Cardiac fibroblast (primary cell): ENCODE measurements at regions not wholly inside any gene's neighbourhood (a gene's known extent, or its start where the extent isn't known, plus 50 kb on each side); places are given as distances from the start of the nearest gene placed in this dataset.

ENCODE experiments used
- DNase-seq, 2 donors: peaks; one replicate each; pipeline versions ENCODE4 v3.0.0 to v3.0.0-alpha.2; 2010; ENCODE audit warnings: low read depth in 2 of 2
- H3K4me3 ChIP-seq, 2 donors: replicated peaks in 1 of 2; 1 replicate in 1 of 2; 2 replicates in 1 of 2; pipeline ENCODE4 v1.5.1; 2011; ENCODE audit warnings: low read depth in 2 of 2, low read length in 2 of 2, mild to moderate bottlenecking in 2 of 2, moderate library complexity in 1 of 2
- CTCF ChIP-seq: IDR thresholded peaks from one replicate; pipeline ENCODE4 v1.5.1; 2011; ENCODE audit warnings: low read depth, mild to moderate bottlenecking, low read length, inconsistent platforms

GRCh38 chr3:159186581-159186980 lies 384.7 kb downstream of the MFSD1 start:
- H3K4me3 ChIP-seq, result no peak overlapping the region
- no peak for DNase-seq
- no peak for TF ChIP-seq CTCF

GRCh38 chr3:159187232-159187631 lies 385.4 kb downstream of the MFSD1 start:
- DNase-seq, result peak in 1 of 2 donors; percentile 43
- no peak overlapping the region for H3K4me3 ChIP-seq
- no peak for TF ChIP-seq CTCF

- no peak for DNase-seq
- TF ChIP-seq CTCF, result no peak
- no peak overlapping the region for H3K4me3 ChIP-seq
These were observed 385.9 kb downstream of the MFSD1 start for GRCh38 chr3:159187706-159188105.

GRCh38 chr3:159189994-159190669 lies 388.3 kb downstream of the MFSD1 start:
- H3K4me3 ChIP-seq, result no peak overlapping the region
- TF ChIP-seq CTCF, result no peak
- DNase-seq, result peak in 1 of 2 donors; percentile 57

GRCh38 chr3:159191447-159191846 lies 389.6 kb downstream of the MFSD1 start:
- no peak for TF ChIP-seq CTCF
- no peak overlapping the region for H3K4me3 ChIP-seq
- DNase-seq, result peak; percentile 17 to 53

- H3K4me3 ChIP-seq, result no peak overlapping the region
- DNase-seq, result peak in 1 of 2 donors; percentile 11
- no peak for TF ChIP-seq CTCF
These were observed 394.5 kb downstream of the MFSD1 start for GRCh38 chr3:159196359-159196758.

GRCh38 chr3:159200176-159200575 lies 398.3 kb downstream of the MFSD1 start:
- TF ChIP-seq CTCF, result no peak

More at GRCh38 chr3:159200176-159200575, 398.3 kb downstream of the MFSD1 start:
- peak; percentile 17 to 75 for DNase-seq
- no peak overlapping the region for H3K4me3 ChIP-seq
